ENCODE measurements at regions not wholly inside any gene's neighbourhood (a gene's known extent, or its start where the extent isn't known, plus 50 kb on each side); places are given as distances from the start of the nearest gene placed in this dataset.

- DNase-seq (no peak), ATAC-seq (no peak)
- no peak overlapping the region for H3K27ac Mint-ChIP-seq
- peaks cover 7 to 26% of the 10 kb centered on the region in 2 donors for H3K9me3 Mint-ChIP-seq
- H3K4me3 Mint-ChIP-seq: no peak overlapping the region
- H3K4me1 Mint-ChIP-seq: no peaks in the 10 kb centered on the region
- H3K27me3 Mint-ChIP-seq: no peaks in the 10 kb centered on the region
Observed at GRCh38 chr3:28745436-28745835, 396.8 kb upstream of the AZI2 start.

- no peaks in the 10 kb centered on the region for H3K4me1 Mint-ChIP-seq
- no peak for DNase-seq
- no peak for ATAC-seq
- H3K4me3 Mint-ChIP-seq: no peak overlapping the region
- no peaks in the 10 kb centered on the region for H3K27me3 Mint-ChIP-seq
- no peak overlapping the region for H3K27ac Mint-ChIP-seq
- H3K9me3 Mint-ChIP-seq: peaks cover 14 to 32% of the 10 kb centered on the region in 2 donors
Observed at GRCh38 chr3:28745916-28746617, 397.4 kb upstream of the AZI2 start.

GRCh38 chr3:28746990-28747389 is 398.4 kb upstream of the AZI2 start:
- ATAC-seq (no peak), DNase-seq (no peak)
- Mint-ChIP-seq H3K4me1 (no peaks in the 10 kb centered on the region), H3K4me3 (no peak overlapping the region), H3K27me3 (no peaks in the 10 kb centered on the region), H3K27ac (no peak overlapping the region), H3K9me3 (peaks cover 15 to 41% of the 10 kb centered on the region in 2 donors)

GRCh38 chr3:28751864-28752263 is 403.2 kb upstream of the AZI2 start:
- ATAC-seq (no peak), DNase-seq (no peak)
- Mint-ChIP-seq H3K4me1 (no peaks in the 10 kb centered on the region), H3K4me3 (no peak overlapping the region), H3K27ac (no peak overlapping the region), H3K9me3 (peaks cover 18 to 56% of the 10 kb centered on the region in 2 donors), H3K27me3 (no peaks in the 10 kb centered on the region)

GRCh38 chr3:28752290-28752689 is 403.7 kb upstream of the AZI2 start:
- DNase-seq: no peak
- Mint-ChIP-seq H3K4me3 (no peak overlapping the region), H3K4me1 (no peaks in the 10 kb centered on the region), H3K27ac (no peak overlapping the region), H3K27me3 (no peaks in the 10 kb centered on the region), H3K9me3 (peaks cover 22 to 58% of the 10 kb centered on the region in 2 donors)
- no peak for ATAC-seq

GRCh38 chr3:28756056-28756455 is 407.4 kb upstream of the AZI2 start:
- Mint-ChIP-seq H3K9me3 (peaks cover 8 to 27% of the 10 kb centered on the region in 2 donors), H3K27ac (no peak overlapping the region), H3K4me3 (no peak overlapping the region), H3K4me1 (no peaks in the 10 kb centered on the region), H3K27me3 (no peaks in the 10 kb centered on the region)
- ATAC-seq (no peak), DNase-seq (no peak)

- Mint-ChIP-seq H3K27ac (no peak overlapping the region), H3K4me1 (no peaks in the 10 kb centered on the region), H3K27me3 (no peaks in the 10 kb centered on the region), H3K4me3 (no peak overlapping the region), H3K9me3 (peaks cover 7 to 16% of the 10 kb centered on the region in 2 donors)
- ATAC-seq: no peak
- DNase-seq: no peak
Observed at GRCh38 chr3:28758115-28758514, 409.5 kb upstream of the AZI2 start.

- Mint-ChIP-seq H3K27me3 (no peaks in the 10 kb centered on the region), H3K4me1 (no peaks in the 10 kb centered on the region), H3K9me3 (peaks cover 7 to 9% of the 10 kb centered on the region in 2 donors), H3K4me3 (no peak overlapping the region), H3K27ac (no peak overlapping the region)
- DNase-seq (no peak), ATAC-seq (no peak)
Observed at GRCh38 chr3:28761375-28761774, 412.8 kb upstream of the AZI2 start.

GRCh38 chr3:28765194-28765593 is 416.6 kb upstream of the AZI2 start:
- Mint-ChIP-seq H3K4me1 (no peaks in the 10 kb centered on the region), H3K9me3 (peaks cover 5 to 9% of the 10 kb centered on the region in 2 donors), H3K27ac (no peak overlapping the region), H3K4me3 (no peak overlapping the region), H3K27me3 (no peaks in the 10 kb centered on the region)
- DNase-seq: no peak
- no peak for ATAC-seq

- Mint-ChIP-seq H3K9me3 (peaks cover 32 to 34% of the 10 kb centered on the region in 2 donors), H3K27me3 (no peaks in the 10 kb centered on the region), H3K27ac (no peak overlapping the region), H3K4me3 (no peak overlapping the region), H3K4me1 (no peaks in the 10 kb centered on the region)
- DNase-seq (no peak), ATAC-seq (no peak)
Observed at GRCh38 chr3:28768439-28768838, 419.8 kb upstream of the AZI2 start.

GRCh38 chr3:28777806-28778475 is 429.3 kb upstream of the AZI2 start:
- no peaks in the 10 kb centered on the region for H3K4me1 Mint-ChIP-seq
- no peak overlapping the region for H3K4me3 Mint-ChIP-seq
- H3K27me3 Mint-ChIP-seq: no peaks in the 10 kb centered on the region
- no peak for ATAC-seq
- no peak for DNase-seq
- no peak overlapping the region for H3K27ac Mint-ChIP-seq
- H3K9me3 Mint-ChIP-seq: peaks cover 5 to 15% of the 10 kb centered on the region in 2 donors

GRCh38 chr3:28780480-28780879 is 431.9 kb upstream of the AZI2 start:
- ATAC-seq (no peak), DNase-seq (no peak)
- no peak overlapping the region for H3K27ac Mint-ChIP-seq
- no peaks in the 10 kb centered on the region for H3K9me3 Mint-ChIP-seq
- H3K27me3 Mint-ChIP-seq: no peaks in the 10 kb centered on the region
- H3K4me3 Mint-ChIP-seq: no peak overlapping the region
- H3K4me1 Mint-ChIP-seq: no peaks in the 10 kb centered on the region

GRCh38 chr3:28781053-28781452 is 432.4 kb upstream of the AZI2 start:
- DNase-seq: no peak
- Mint-ChIP-seq H3K27me3 (no peaks in the 10 kb centered on the region), H3K4me3 (no peak overlapping the region), H3K4me1 (no peaks in the 10 kb centered on the region), H3K9me3 (no peaks in the 10 kb centered on the region), H3K27ac (no peak overlapping the region)
- ATAC-seq: no peak

- H3K4me3 Mint-ChIP-seq: no peak overlapping the region
- H3K27ac Mint-ChIP-seq: no peak overlapping the region
- H3K9me3 Mint-ChIP-seq: no peaks in the 10 kb centered on the region
- H3K27me3 Mint-ChIP-seq: no peaks in the 10 kb centered on the region
- ATAC-seq (no peak), DNase-seq (no peak)
- no peaks in the 10 kb centered on the region for H3K4me1 Mint-ChIP-seq
Observed at GRCh38 chr3:28786446-28786845, 437.8 kb upstream of the AZI2 start.

GRCh38 chr3:28788571-28788970 is 439.9 kb upstream of the AZI2 start:
- H3K27me3 Mint-ChIP-seq: no peaks in the 10 kb centered on the region
- H3K4me1 Mint-ChIP-seq: no peaks in the 10 kb centered on the region
- H3K4me3 Mint-ChIP-seq: no peak overlapping the region
- DNase-seq: no peak
- no peak overlapping the region for H3K27ac Mint-ChIP-seq
- no peaks in the 10 kb centered on the region for H3K9me3 Mint-ChIP-seq
- ATAC-seq: no peak

GRCh38 chr3:28791713-28792255 is 443.2 kb upstream of the AZI2 start:
- Mint-ChIP-seq H3K27ac (no peak overlapping the region), H3K9me3 (no peaks in the 10 kb centered on the region), H3K4me1 (no peaks in the 10 kb centered on the region), H3K27me3 (no peaks in the 10 kb centered on the region), H3K4me3 (no peak overlapping the region)
- ATAC-seq (no peak), DNase-seq (no peak)
